OCI-LY3 (cell line): ENCODE measurements at regions not wholly inside any gene's neighbourhood (a gene's known extent, or its start where the extent isn't known, plus 50 kb on each side); places are given as distances from the start of the nearest gene placed in this dataset.

Experiments used
- EZH2phosphoT487 ChIP-seq: fragments of 200-600 bp; shearing (Covaris generic); IDR thresholded peaks from 2 replicates; pipeline ENCODE4 v1.6.1; 2018; ENCODE audit warnings: antibody characterized with exemption, mixed run types, low read depth
- TF ChIP-seq, protein P1 (sequence below): fragments of 200-600, 300-600 bp; sonication (generic); IDR thresholded peaks from 2 replicates; pipeline ENCODE4 v1.5.1; 2014; ENCODE audit warnings: antibody characterized with exemption, low read length, low read depth

DNA sequence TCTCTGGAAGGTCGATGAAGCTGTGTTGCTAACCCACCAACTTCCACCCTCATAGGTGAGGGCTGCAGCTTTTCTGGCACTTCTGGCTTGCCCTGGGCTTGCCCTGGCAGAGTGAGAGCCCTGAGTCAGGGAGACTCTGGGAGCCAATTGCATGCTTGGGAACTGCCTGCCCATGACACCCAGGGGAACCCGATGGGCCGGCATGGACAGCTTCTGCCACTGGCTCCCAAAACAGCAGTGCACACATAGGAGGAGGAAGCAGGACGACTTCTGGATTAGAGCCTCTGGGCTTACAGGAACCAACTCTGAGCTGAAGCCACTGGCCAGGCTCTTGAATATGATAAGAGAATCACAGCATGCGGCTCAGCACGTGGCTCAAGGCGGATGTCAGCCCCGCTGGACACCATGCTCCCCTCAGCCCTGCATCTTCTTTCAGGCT, 135.2 kb upstream of the UNC5B start:
- TF ChIP-seq, protein P1, sequence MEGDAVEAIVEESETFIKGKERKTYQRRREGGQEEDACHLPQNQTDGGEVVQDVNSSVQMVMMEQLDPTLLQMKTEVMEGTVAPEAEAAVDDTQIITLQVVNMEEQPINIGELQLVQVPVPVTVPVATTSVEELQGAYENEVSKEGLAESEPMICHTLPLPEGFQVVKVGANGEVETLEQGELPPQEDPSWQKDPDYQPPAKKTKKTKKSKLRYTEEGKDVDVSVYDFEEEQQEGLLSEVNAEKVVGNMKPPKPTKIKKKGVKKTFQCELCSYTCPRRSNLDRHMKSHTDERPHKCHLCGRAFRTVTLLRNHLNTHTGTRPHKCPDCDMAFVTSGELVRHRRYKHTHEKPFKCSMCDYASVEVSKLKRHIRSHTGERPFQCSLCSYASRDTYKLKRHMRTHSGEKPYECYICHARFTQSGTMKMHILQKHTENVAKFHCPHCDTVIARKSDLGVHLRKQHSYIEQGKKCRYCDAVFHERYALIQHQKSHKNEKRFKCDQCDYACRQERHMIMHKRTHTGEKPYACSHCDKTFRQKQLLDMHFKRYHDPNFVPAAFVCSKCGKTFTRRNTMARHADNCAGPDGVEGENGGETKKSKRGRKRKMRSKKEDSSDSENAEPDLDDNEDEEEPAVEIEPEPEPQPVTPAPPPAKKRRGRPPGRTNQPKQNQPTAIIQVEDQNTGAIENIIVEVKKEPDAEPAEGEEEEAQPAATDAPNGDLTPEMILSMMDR = no peak
- no peak for TF ChIP-seq EZH2phosphoT487
